Activated naive CD4-positive, alpha-beta T cell treated with anti-CD3 and anti-CD28 coated beads, Interleukin-2, amount 50 U/mL, for 24 hours (primary cell): ENCODE measurements at regions not wholly inside any gene's neighbourhood (a gene's known extent, or its start where the extent isn't known, plus 50 kb on each side); places are given as distances from the start of the nearest gene placed in this dataset.

Experiments
- H3K27ac Mint-ChIP-seq: one replicate; pipeline ENCODE4 v1.8.0; 2021; ENCODE audit warnings: mild to moderate bottlenecking, mixed read lengths
- H3K27me3 Mint-ChIP-seq: one replicate; pipeline ENCODE4 v1.8.0; 2021; ENCODE audit warnings: mixed read lengths
- H3K36me3 Mint-ChIP-seq: one replicate; pipeline ENCODE4 v1.8.0; 2021; ENCODE audit warnings: mixed read lengths
- H3K4me1 Mint-ChIP-seq: one replicate; pipeline ENCODE4 v1.8.0; 2021; ENCODE audit warnings: mixed read lengths
- H3K4me3 Mint-ChIP-seq: one replicate; pipeline ENCODE4 v1.8.0; 2021; ENCODE audit warnings: mild to moderate bottlenecking, mixed read lengths
- H3K9me3 Mint-ChIP-seq: one replicate; pipeline ENCODE4 v1.8.0; 2021; ENCODE audit warnings: mixed read lengths

- no peak overlapping the region for H3K4me3 Mint-ChIP-seq
- H3K27me3 Mint-ChIP-seq: no peaks in the 10 kb centered on the region
- H3K36me3 Mint-ChIP-seq: peaks cover 2% of the 10 kb centered on the region
- H3K9me3 Mint-ChIP-seq: peaks cover 5% of the 10 kb centered on the region
- no peak overlapping the region for H3K27ac Mint-ChIP-seq
- no peaks in the 10 kb centered on the region for H3K4me1 Mint-ChIP-seq
These were observed 261.8 kb upstream of the TNC start for GRCh38 chr9:115379719-115380118.

GRCh38 chr9:115382865-115383264, 264.9 kb upstream of the TNC start:
- peaks cover 2% of the 10 kb centered on the region for H3K36me3 Mint-ChIP-seq
- peaks cover 5% of the 10 kb centered on the region for H3K9me3 Mint-ChIP-seq
- H3K27me3 Mint-ChIP-seq: peaks cover under 1% of the 10 kb centered on the region
- H3K4me3 Mint-ChIP-seq: no peak overlapping the region
- H3K4me1 Mint-ChIP-seq: no peaks in the 10 kb centered on the region
- H3K27ac Mint-ChIP-seq: no peak overlapping the region

GRCh38 chr9:115385383-115386122, 267.6 kb upstream of the TNC start:
- Mint-ChIP-seq H3K4me1 (no peaks in the 10 kb centered on the region), H3K27me3 (peaks cover 2% of the 10 kb centered on the region), H3K4me3 (no peak overlapping the region), H3K27ac (no peak overlapping the region), H3K9me3 (peaks cover 5% of the 10 kb centered on the region), H3K36me3 (peaks cover 2% of the 10 kb centered on the region)

- Mint-ChIP-seq H3K27ac (no peak overlapping the region), H3K36me3 (no peaks in the 10 kb centered on the region), H3K4me1 (no peaks in the 10 kb centered on the region), H3K27me3 (peaks cover 2% of the 10 kb centered on the region), H3K4me3 (no peak overlapping the region), H3K9me3 (no peaks in the 10 kb centered on the region)
These were observed 269.2 kb upstream of the TNC start for GRCh38 chr9:115386963-115387770.

GRCh38 chr9:115391168-115391825, 273.3 kb upstream of the TNC start:
- Mint-ChIP-seq H3K27ac (no peak overlapping the region), H3K4me1 (no peaks in the 10 kb centered on the region), H3K4me3 (no peak overlapping the region), H3K36me3 (no peaks in the 10 kb centered on the region), H3K27me3 (peaks cover 2% of the 10 kb centered on the region), H3K9me3 (no peaks in the 10 kb centered on the region)

- Mint-ChIP-seq H3K9me3 (no peaks in the 10 kb centered on the region), H3K27ac (no peak overlapping the region), H3K4me1 (no peaks in the 10 kb centered on the region), H3K4me3 (no peak overlapping the region), H3K36me3 (no peaks in the 10 kb centered on the region), H3K27me3 (peaks cover 3% of the 10 kb centered on the region)
These were observed 276.2 kb upstream of the TNC start for GRCh38 chr9:115393976-115394775.

GRCh38 chr9:115395511-115396021, 277.6 kb upstream of the TNC start:
- H3K36me3 Mint-ChIP-seq: no peaks in the 10 kb centered on the region
- peaks cover 3% of the 10 kb centered on the region for H3K27me3 Mint-ChIP-seq
- H3K4me1 Mint-ChIP-seq: no peaks in the 10 kb centered on the region
- no peaks in the 10 kb centered on the region for H3K9me3 Mint-ChIP-seq
- H3K4me3 Mint-ChIP-seq: no peak overlapping the region
- H3K27ac Mint-ChIP-seq: no peak overlapping the region

GRCh38 chr9:115396071-115396529, 278.1 kb upstream of the TNC start:
- Mint-ChIP-seq H3K4me3 (no peak overlapping the region), H3K9me3 (no peaks in the 10 kb centered on the region), H3K4me1 (no peaks in the 10 kb centered on the region), H3K27ac (no peak overlapping the region), H3K36me3 (no peaks in the 10 kb centered on the region), H3K27me3 (peaks cover 4% of the 10 kb centered on the region)

GRCh38 chr9:115397591-115398312, 279.8 kb upstream of the TNC start:
- H3K9me3 Mint-ChIP-seq: no peaks in the 10 kb centered on the region

GRCh38 chr9:115398313-115398650, 280.3 kb upstream of the TNC start:
- Mint-ChIP-seq H3K27ac (no peak overlapping the region), H3K9me3 (peaks cover 4% of the 10 kb centered on the region), H3K4me3 (no peak overlapping the region), H3K4me1 (no peaks in the 10 kb centered on the region), H3K27me3 (peaks cover 6% of the 10 kb centered on the region), H3K36me3 (no peaks in the 10 kb centered on the region)

More at GRCh38 chr9:115397591-115398312, 279.8 kb upstream of the TNC start:
- Mint-ChIP-seq H3K4me1 (no peaks in the 10 kb centered on the region), H3K27ac (no peak overlapping the region), H3K4me3 (no peak overlapping the region), H3K36me3 (no peaks in the 10 kb centered on the region), H3K27me3 (peaks cover 4% of the 10 kb centered on the region)

GRCh38 chr9:115398996-115399395, 281.0 kb upstream of the TNC start:
- Mint-ChIP-seq H3K4me1 (no peaks in the 10 kb centered on the region), H3K27ac (no peak overlapping the region), H3K9me3 (peaks cover 5% of the 10 kb centered on the region)

GRCh38 chr9:115400796-115401195, 282.8 kb upstream of the TNC start:
- no peak overlapping the region for H3K4me3 Mint-ChIP-seq

More at GRCh38 chr9:115398996-115399395, 281.0 kb upstream of the TNC start:
- peaks cover 6% of the 10 kb centered on the region for H3K27me3 Mint-ChIP-seq
- no peaks in the 10 kb centered on the region for H3K36me3 Mint-ChIP-seq
- no peak overlapping the region for H3K4me3 Mint-ChIP-seq

GRCh38 chr9:115401756-115402327, 283.9 kb upstream of the TNC start:
- no peak overlapping the region for H3K27ac Mint-ChIP-seq
- H3K4me1 Mint-ChIP-seq: no peaks in the 10 kb centered on the region
- no peak overlapping the region for H3K4me3 Mint-ChIP-seq
- H3K9me3 Mint-ChIP-seq: peaks cover 5% of the 10 kb centered on the region
- H3K27me3 Mint-ChIP-seq: peaks cover 6% of the 10 kb centered on the region
- no peaks in the 10 kb centered on the region for H3K36me3 Mint-ChIP-seq

More at GRCh38 chr9:115400796-115401195, 282.8 kb upstream of the TNC start:
- Mint-ChIP-seq H3K36me3 (no peaks in the 10 kb centered on the region), H3K9me3 (peaks cover 5% of the 10 kb centered on the region), H3K4me1 (no peaks in the 10 kb centered on the region), H3K27me3 (peaks cover 6% of the 10 kb centered on the region), H3K27ac (no peak overlapping the region)

- Mint-ChIP-seq H3K4me3 (no peak overlapping the region), H3K27ac (no peak overlapping the region), H3K4me1 (no peaks in the 10 kb centered on the region), H3K36me3 (no peaks in the 10 kb centered on the region), H3K27me3 (peaks cover 5% of the 10 kb centered on the region), H3K9me3 (peaks cover 10% of the 10 kb centered on the region)
These were observed 285.8 kb upstream of the TNC start for GRCh38 chr9:115403753-115404152.
